ENCODE measurements at regions not wholly inside any gene's neighbourhood (a gene's known extent, or its start where the extent isn't known, plus 50 kb on each side); places are given as distances from the start of the nearest gene placed in this dataset.

DNA sequence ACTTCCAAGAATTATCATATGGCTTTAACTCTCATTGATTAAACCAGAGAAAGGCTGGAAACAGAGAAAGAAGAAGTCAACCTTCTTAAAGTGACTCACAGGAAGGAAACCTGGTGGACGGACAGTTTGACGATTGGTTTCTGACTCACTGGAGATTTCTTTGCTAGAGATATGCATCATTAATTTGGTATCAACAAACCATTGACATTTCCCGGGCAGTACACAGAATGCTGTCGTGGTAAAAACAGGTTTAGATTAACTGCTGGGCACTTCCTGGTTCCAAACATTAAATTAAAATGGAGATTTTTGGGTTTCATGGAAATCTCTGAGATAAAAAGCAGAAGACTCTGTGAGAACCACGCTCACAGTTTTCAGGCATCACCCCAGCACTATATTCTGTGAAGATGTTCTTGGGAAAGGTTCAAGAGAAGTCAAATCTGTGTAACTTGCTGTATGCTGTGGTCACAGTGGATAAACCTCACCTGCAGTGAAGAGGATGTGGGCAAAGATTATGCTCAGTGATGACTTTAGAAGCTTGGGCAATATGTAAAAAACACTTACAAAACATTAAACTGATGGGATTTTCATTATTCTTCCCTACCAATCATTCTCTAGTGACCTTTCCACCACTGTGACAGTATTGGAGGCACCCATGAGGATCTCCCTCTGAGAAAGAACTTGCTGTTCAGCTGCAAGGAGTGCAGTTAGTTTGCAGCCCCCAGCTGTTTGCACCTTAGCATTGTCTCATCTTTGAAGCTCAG is 61.1 kb upstream of the CD44 start:
- no peak for DNase-seq (ENCODE audit: low read depth in 3 of 3)

DNA sequence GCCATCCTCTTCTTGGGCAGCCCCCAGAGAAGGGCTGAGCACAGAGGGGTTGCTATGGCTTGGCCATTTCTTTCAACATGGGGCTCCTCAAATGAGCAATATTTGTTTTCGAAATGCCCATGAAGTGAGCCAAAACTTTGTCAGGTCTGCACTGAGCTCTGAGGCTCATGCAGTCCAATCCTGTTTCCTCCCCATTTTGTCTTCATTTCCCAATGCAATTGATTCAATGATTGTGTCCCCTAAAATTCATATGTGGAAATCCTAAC is 60.6 kb upstream of the CD44 start:
- no peak for DNase-seq (ENCODE audit: low read depth in 3 of 3)

DNA sequence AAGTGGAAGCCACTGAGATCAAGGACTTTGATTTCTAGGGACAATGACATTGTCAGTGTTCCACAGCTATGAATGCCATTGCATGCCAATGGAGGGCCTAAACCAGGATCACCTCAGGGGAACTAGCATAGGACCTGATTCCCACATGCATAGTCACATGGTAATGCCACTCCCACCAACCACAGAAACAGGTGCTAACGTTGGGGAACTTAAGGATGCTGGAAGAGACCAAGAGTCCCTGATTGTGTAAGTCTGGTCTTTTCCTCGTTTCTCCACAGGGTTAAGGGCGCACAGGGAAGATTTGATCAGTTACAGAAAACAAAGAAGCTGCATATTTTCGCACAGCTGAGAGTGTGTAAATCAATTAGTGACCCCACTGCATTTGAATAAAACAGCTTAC is 59.4 kb upstream of the CD44 start:
- no peak for DNase-seq (ENCODE audit: low read depth in 3 of 3)

DNA sequence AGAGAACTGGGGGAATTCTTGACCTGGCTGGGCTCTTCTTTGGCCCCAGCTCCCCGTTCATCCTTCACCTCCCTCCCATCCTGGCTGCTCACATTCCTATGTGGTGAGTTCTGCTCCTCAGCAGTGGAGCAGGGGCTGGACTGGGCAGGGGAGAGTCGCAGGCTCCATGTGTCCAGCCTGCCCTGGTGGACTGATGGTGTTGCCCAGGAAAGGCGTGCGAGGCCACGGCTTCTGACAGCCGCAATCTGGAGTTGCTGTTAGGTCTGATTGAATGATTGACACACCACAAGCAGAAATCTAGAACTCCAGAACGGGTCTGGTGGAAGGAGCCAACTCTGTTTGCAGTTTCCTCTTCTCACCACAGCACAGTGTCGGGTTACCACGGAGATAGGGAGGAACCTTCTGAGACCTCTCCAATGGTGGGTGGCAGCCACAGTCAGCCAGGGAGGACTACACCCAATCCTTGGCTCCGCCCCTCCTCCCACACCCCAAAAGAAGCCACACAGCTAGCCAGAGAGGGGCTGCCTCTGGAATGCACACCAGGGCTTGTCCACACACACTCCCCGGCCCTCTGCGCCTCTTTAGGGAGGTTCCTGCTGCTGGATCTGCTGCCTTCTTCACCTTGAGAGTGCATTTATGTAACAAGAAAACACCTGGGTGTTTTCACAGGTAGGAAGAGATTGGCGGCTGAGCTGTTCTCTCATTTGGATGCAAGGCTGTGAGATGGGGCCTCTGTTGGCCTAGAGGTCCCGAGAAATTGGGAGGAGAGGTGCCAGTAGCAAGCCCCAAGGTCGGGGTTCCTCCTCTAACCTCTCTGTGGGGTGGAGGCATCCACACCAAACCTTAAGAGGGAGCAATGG is 56.4 kb upstream of the CD44 start:
- peak; percentile 64 to 72 (median 71) for DNase-seq (ENCODE audit: low read depth in 3 of 3)

DNA sequence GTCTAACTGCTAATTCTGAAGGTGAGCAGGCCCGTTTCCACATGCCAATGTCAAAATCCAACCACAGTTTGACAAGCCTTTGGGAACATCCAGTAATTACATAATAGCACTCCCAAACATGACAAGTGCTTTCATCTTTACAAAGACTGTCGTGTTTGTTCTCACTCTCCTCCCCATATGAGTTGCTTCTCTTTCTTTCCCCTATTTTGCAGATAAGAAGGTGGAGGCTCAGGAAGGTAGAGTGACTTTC is 55.9 kb upstream of the CD44 start:
- no peak for DNase-seq (ENCODE audit: low read depth in 3 of 3)

DNA sequence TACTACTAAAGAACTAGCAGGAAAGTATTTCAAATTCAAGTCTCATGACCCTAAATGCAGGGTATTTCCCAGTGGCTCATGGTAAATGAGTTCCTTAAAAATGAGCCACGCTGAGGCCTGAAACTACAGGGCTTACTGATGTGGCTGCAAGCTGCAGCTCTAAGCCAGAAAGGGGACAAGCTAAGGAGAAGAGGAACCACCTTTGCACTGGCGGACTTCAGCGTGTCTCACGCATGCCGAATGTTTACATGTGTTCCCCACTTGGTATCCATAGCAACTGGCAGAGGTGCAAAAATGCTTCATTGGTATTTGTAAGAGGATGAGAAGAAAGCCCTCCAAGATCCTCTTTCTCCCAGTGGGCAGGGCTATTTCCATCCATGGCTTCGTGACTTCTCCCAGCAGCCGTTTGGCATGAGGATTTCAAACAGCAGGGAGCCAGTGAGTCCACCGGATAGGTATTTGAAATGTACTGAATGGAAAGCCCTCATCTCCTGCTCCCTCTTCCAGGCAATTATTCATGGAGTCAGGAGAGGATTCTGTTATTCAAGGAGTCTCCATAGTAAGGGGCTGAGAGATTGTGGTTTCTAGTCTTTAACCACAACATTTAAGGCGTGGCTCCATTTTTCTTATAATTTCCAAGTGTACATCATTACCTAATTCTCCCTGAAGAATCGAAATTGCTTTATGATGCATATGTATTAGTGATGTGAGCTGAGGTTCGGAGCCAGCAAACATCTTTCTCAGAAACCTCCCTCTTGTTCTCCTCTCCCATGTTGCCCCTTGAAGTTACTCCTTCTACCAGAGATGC is 55.3 kb upstream of the CD44 start:
- peak in 2 of 3 donors; percentile 43 to 60 for DNase-seq (ENCODE audit: low read depth in 3 of 3)

DNA sequence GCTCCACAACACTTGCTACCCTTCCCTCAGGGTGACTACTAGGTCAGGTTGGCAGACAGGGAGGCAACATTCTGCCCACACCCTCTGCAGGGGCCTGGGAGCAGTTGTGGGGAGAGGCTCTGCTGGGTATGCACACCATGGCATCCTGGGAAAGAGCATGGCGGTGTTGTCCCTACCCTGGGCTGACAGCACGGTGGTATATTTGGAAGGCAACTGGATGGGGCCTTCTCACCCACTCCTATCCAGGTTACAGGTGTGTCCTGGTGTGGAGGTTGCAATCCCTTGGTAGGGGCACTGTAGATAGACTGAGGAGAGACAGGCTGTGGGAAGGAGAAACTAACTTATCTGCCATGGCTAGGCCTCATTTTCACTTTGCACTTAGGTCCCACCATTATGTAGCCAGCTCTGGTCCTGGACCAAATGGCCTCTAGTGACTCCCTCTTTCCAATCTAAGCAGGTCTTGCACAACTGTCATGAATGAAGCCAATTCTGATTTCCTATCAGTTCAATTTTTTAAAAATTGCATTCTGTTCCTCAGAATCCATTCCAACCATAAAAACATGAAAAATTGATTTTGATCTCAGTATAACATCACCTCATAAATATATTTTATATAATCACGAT is 54.0 kb upstream of the CD44 start:
- DNase-seq (ENCODE audit: low read depth in 3 of 3): no peak

DNA sequence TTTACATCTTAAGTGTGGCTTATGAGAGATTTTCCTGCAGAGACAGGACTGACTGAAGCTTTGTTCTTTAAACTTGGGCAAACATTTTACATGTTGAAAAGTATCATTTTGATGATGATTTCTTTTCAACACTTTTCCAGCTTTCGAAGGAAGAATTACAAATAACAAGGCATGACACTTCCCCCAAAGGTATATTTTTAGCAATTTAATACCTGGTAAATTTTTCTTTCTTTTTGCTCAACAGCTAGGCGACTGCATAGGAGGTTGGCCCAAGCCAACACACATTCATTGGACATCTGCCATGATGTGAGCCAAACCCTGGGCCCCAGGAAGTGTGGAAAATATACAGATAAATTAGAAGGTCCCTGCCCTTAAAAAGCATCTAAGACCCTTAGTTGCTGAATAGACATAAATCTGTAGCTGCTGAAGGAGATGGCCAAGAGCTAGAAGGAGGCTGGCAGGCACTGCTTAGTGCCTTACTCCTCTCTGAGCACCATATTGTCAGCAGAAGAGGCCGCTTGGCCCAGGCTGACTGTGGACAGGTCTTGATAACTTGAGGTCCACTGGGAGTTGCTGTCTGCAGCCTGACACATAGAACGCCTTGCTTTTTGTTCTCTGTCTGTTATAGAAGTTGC is 53.3 kb upstream of the CD44 start:
- no peak for DNase-seq (ENCODE audit: low read depth in 3 of 3)

DNA sequence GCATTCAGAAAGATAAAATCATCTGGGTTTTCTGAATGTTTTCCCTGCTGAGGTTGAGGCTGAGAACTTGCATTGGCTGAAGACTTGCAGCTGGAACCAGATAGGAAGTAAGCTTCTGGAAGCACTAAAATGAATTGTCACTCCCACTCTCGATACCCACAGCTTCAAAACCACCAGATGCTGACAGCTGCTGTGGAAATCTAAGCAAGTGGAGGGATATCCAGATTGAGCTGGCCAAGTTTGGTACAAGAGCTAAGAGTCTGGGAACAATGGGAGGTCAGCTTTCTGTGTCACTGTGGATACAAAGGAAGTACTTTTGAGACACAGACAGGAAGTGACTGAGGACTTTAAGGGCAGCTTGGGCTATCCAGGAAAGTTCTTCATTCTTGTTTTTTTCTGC is 51.3 kb upstream of the CD44 start:
- no peak for DNase-seq (ENCODE audit: low read depth in 3 of 3)

DNA sequence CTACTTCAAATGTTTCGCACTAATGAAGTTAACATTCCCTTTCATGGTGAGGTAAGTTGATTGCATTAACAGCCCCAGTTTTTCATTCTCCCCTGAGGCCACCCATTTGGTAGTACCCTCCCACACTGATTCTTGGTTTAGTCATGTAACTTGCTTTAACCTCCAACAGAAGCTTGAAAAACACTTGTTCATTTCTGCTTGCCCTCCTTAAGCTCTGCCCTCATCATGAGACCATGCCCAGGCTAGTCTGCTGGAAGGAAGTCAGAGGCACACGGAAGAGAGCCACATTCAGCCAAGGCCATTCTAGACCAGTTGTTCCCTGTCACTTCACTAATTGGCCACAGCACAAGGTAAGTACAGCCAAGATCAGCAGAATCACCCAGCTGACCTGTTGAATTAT is 50.7 kb upstream of the CD44 start:
- DNase-seq (ENCODE audit: low read depth in 3 of 3): no peak

DNA sequence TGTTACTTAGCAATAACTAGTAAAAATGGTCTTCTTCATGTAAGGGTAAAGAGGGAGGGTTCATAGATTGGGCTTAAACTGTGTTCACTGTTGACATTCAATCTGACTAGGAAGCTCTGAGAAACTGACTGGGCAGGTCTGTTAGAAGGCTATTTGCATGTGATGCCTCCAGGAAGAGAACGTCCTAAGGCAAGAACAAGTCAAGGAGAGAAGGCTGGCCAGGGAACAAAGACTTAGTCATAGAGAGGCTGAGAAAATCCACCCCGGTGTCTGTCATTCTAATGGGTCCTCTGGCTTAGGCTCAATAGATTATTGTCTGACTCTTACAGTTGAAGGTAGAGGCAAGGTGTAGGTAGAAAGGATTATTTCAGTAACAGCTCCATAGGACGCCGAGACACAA is 50.3 kb upstream of the CD44 start:
- no peak for DNase-seq (ENCODE audit: low read depth in 3 of 3)
